ENCODE measurements at regions not wholly inside any gene's neighbourhood (a gene's known extent, or its start where the extent isn't known, plus 50 kb on each side); places are given as distances from the start of the nearest gene placed in this dataset.

GRCh38 chr18:26780520-26781325 is 84.8 kb downstream of the AQP4 start:
- Mint-ChIP-seq H3K27ac (no peak overlapping the region), H3K4me1 (peaks cover 52% of the 10 kb centered on the region), H3K36me3 (ENCODE audit: low read depth) (no peaks in the 10 kb centered on the region), H3K27me3 (ENCODE audit: low read depth, poor library complexity) (peaks cover 7% of the 10 kb centered on the region), H3K9me3 (no peaks in the 10 kb centered on the region), H3K4me3 (no peak overlapping the region)
- TF ChIP-seq, protein P1, sequence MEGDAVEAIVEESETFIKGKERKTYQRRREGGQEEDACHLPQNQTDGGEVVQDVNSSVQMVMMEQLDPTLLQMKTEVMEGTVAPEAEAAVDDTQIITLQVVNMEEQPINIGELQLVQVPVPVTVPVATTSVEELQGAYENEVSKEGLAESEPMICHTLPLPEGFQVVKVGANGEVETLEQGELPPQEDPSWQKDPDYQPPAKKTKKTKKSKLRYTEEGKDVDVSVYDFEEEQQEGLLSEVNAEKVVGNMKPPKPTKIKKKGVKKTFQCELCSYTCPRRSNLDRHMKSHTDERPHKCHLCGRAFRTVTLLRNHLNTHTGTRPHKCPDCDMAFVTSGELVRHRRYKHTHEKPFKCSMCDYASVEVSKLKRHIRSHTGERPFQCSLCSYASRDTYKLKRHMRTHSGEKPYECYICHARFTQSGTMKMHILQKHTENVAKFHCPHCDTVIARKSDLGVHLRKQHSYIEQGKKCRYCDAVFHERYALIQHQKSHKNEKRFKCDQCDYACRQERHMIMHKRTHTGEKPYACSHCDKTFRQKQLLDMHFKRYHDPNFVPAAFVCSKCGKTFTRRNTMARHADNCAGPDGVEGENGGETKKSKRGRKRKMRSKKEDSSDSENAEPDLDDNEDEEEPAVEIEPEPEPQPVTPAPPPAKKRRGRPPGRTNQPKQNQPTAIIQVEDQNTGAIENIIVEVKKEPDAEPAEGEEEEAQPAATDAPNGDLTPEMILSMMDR (IDR thresholded peaks at IDR 0.05): no peak
- no peak for DNase-seq

DNA sequence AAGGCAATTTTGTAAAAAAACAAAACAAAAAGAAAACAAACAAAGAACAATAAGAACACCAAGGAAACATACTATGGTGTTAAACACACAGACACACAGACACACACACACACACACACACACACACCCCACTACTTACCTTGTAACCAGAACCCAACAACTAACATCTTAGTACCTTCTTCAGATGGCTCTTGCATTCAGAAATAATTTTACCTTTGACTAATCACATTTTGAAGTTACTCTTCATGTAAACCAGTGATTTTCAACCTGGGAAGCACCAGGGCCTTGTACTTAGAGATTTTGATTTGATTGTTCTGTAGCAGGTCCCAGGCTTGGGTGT is 87.5 kb downstream of the AQP4 start:
- Mint-ChIP-seq H3K27ac (no peak overlapping the region), H3K36me3 (ENCODE audit: low read depth) (no peaks in the 10 kb centered on the region), H3K4me3 (no peak overlapping the region), H3K9me3 (no peaks in the 10 kb centered on the region), H3K27me3 (ENCODE audit: low read depth, poor library complexity) (peaks cover 4% of the 10 kb centered on the region), H3K4me1 (peaks cover 67% of the 10 kb centered on the region)
- TF ChIP-seq, protein P1 (IDR thresholded peaks at IDR 0.05): no peak
- DNase-seq: no peak

- peak overlapping the region; percentile 15 for H3K4me3 Mint-ChIP-seq
- DNase-seq: peak; percentile 36
- H3K4me1 Mint-ChIP-seq: peaks cover 72% of the 10 kb centered on the region
- TF ChIP-seq, protein P1 (IDR thresholded peaks at IDR 0.05): no peak
- no peaks in the 10 kb centered on the region for H3K36me3 Mint-ChIP-seq (ENCODE audit: low read depth)
- H3K27ac Mint-ChIP-seq: peak overlapping the region; percentile 62
- peaks cover 4% of the 10 kb centered on the region for H3K27me3 Mint-ChIP-seq (ENCODE audit: low read depth, poor library complexity)
- H3K9me3 Mint-ChIP-seq: no peaks in the 10 kb centered on the region
Measured at GRCh38 chr18:26777351-26778053, 88.0 kb downstream of the AQP4 start.

DNA sequence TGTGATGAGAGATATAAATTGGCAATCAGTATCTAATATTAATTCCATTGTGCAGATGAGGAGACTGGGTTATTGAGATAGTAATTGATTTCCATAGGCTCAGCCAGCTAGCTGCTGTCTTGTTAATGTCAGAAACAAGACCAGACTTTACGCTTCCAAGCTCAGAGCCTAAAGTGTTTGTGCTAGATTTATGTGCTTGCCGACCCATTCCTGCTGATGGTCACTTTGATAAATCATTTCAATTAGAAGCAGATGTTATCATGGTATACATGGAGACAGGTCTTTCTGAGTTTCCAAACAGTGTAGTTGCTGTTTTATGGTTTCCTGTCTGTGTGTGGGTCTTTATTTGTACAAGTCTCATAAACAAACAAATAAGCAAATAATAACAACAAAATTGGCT is 92.8 kb downstream of the AQP4 start:
- Mint-ChIP-seq H3K27ac (no peak overlapping the region), H3K4me1 (peaks cover 56% of the 10 kb centered on the region), H3K4me3 (no peak overlapping the region), H3K27me3 (ENCODE audit: low read depth, poor library complexity) (no peaks in the 10 kb centered on the region), H3K36me3 (ENCODE audit: low read depth) (no peaks in the 10 kb centered on the region), H3K9me3 (peaks cover 6% of the 10 kb centered on the region)
- TF ChIP-seq, protein P1 (IDR thresholded peaks at IDR 0.05): no peak
- DNase-seq: no peak

DNA sequence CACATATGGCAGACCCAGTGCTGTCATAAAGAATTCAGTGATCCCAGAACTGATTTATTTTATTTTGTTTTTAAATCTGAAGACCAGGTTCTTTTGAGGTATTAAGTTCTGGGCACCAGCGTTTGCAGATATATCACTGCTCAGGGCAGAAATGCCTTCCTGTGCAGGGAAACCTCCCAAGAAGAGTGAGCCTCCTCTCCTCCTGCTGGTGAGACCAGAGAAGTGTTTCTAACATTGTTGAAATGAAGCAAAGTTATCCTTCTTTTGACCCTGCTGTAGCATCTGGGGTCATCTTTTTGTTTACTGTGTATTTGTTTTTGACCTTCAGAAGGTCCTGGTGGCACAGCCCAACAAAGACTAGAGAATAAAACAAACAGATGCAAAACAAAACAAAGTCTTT is 94.0 kb downstream of the AQP4 start:
- no peaks in the 10 kb centered on the region for H3K36me3 Mint-ChIP-seq (ENCODE audit: low read depth)
- no peak overlapping the region for H3K4me3 Mint-ChIP-seq
- no peaks in the 10 kb centered on the region for H3K27me3 Mint-ChIP-seq (ENCODE audit: low read depth, poor library complexity)
- peaks cover 44% of the 10 kb centered on the region for H3K4me1 Mint-ChIP-seq
- TF ChIP-seq, protein P1 (IDR thresholded peaks at IDR 0.05): peak; percentile 35
- DNase-seq: no peak
- H3K9me3 Mint-ChIP-seq: peaks cover 12% of the 10 kb centered on the region
- no peak overlapping the region for H3K27ac Mint-ChIP-seq

All from nephron progenitor cell (in vitro differentiated cells).